Activated T-cell treated with anti-CD3 and anti-CD28 coated beads, Interleukin-2, amount 50 U/mL, for 72 hours (primary cell): ENCODE measurements at regions not wholly inside any gene's neighbourhood (a gene's known extent, or its start where the extent isn't known, plus 50 kb on each side); places are given as distances from the start of the nearest gene placed in this dataset.
"Not testable (repeated sequence)": the region's sequence is repeated elsewhere in the genome, so short reads cannot be mapped to it uniquely, and the experiment has no call there.

Experiments used
- ATAC-seq, 2 donors: fragments of 150-1000 bp; cut with Tn5 transposase; replicated peaks in 1 of 2; 2 replicates each; pipeline ENCODE4 v1.10.0; 2021; ENCODE audit warnings: moderate library complexity in 2 of 2, mild to moderate bottlenecking in 1 of 2
- DNase-seq, 2 donors: peaks; one replicate each; pipeline ENCODE4 v3.0.0; 2021 to 2022; ENCODE audit warnings: mixed read lengths in 1 of 2
- H3K27ac Mint-ChIP-seq: one replicate; pipeline ENCODE4 v1.8.0; 2022; ENCODE audit warnings: mild to moderate bottlenecking, moderate library complexity, mixed read lengths
- H3K27me3 Mint-ChIP-seq: one replicate; pipeline ENCODE4 v1.8.0; 2022; ENCODE audit warnings: low read depth, mixed read lengths
- H3K36me3 Mint-ChIP-seq, 2 donors: one replicate each; pipeline ENCODE4 v1.8.0; 2022; ENCODE audit warnings: mixed read lengths in 2 of 2, mild to moderate bottlenecking in 1 of 2; ENCODE audit not compliant: insufficient read depth in 2 of 2
- H3K4me1 Mint-ChIP-seq: one replicate; pipeline ENCODE4 v1.8.0; 2022; ENCODE audit warnings: low read depth, mixed read lengths
- H3K4me3 Mint-ChIP-seq, 2 donors: one replicate each; pipeline ENCODE4 v1.8.0; 2022; ENCODE audit warnings: mild to moderate bottlenecking in 2 of 2, mixed read lengths in 2 of 2, moderate library complexity in 2 of 2
- H3K9me3 Mint-ChIP-seq, 2 donors: one replicate each; pipeline ENCODE4 v1.8.0; 2022; ENCODE audit warnings: mixed read lengths in 2 of 2

- not testable (repeated sequence) for H3K27ac Mint-ChIP-seq, DNase-seq, H3K4me1 Mint-ChIP-seq, H3K4me3 Mint-ChIP-seq, H3K27me3 Mint-ChIP-seq, ATAC-seq, H3K9me3 Mint-ChIP-seq, H3K36me3 Mint-ChIP-seq
Measured at GRCh38 chr12:58336581-58337242, 395.3 kb downstream of the ATP23 start.

GRCh38 chr12:58337539-58337938 lies 396.2 kb downstream of the ATP23 start:
- not testable (repeated sequence) for H3K27ac Mint-ChIP-seq, H3K9me3 Mint-ChIP-seq, H3K27me3 Mint-ChIP-seq, DNase-seq, H3K4me3 Mint-ChIP-seq, H3K36me3 Mint-ChIP-seq, ATAC-seq, H3K4me1 Mint-ChIP-seq

- Mint-ChIP-seq H3K27ac (no peak overlapping the region), H3K9me3 (no peaks in the 10 kb centered on the region), H3K36me3 (no peaks in the 10 kb centered on the region), H3K27me3 (peaks cover 5% of the 10 kb centered on the region), H3K4me3 (no peak overlapping the region), H3K4me1 (no peaks in the 10 kb centered on the region)
- no peak for DNase-seq
- ATAC-seq = no peak
Measured at GRCh38 chr12:58341791-58342190, 400.4 kb downstream of the ATP23 start.

- Mint-ChIP-seq H3K9me3 (no peaks in the 10 kb centered on the region), H3K27me3 (peaks cover 5% of the 10 kb centered on the region), H3K4me1 (no peaks in the 10 kb centered on the region), H3K4me3 (no peak overlapping the region), H3K36me3 (no peaks in the 10 kb centered on the region), H3K27ac (no peak overlapping the region)
- no peak for ATAC-seq
- DNase-seq = no peak
Measured at GRCh38 chr12:58342736-58343135, 401.4 kb downstream of the ATP23 start.

GRCh38 chr12:58346032-58346632 lies 404.8 kb downstream of the ATP23 start:
- H3K4me3 Mint-ChIP-seq = no peak overlapping the region
- no peaks in the 10 kb centered on the region for H3K4me1 Mint-ChIP-seq
- H3K36me3 Mint-ChIP-seq = no peaks in the 10 kb centered on the region
- ATAC-seq (no peak), DNase-seq (no peak)
- H3K27me3 Mint-ChIP-seq = peaks cover 5% of the 10 kb centered on the region
- no peak overlapping the region for H3K27ac Mint-ChIP-seq
- H3K9me3 Mint-ChIP-seq = no peaks in the 10 kb centered on the region

- H3K4me1 Mint-ChIP-seq = no peaks in the 10 kb centered on the region
- no peaks in the 10 kb centered on the region for H3K9me3 Mint-ChIP-seq
- peaks cover 5% of the 10 kb centered on the region for H3K27me3 Mint-ChIP-seq
- H3K4me3 Mint-ChIP-seq = no peak overlapping the region
- DNase-seq (no peak), ATAC-seq (no peak)
- no peaks in the 10 kb centered on the region for H3K36me3 Mint-ChIP-seq
- H3K27ac Mint-ChIP-seq = no peak overlapping the region
Measured at GRCh38 chr12:58347188-58347587, 405.8 kb downstream of the ATP23 start.

- DNase-seq (no peak), ATAC-seq (no peak)
- Mint-ChIP-seq H3K9me3 (no peaks in the 10 kb centered on the region), H3K4me1 (no peaks in the 10 kb centered on the region), H3K27ac (no peak overlapping the region), H3K4me3 (no peak overlapping the region), H3K27me3 (peaks cover under 1% of the 10 kb centered on the region), H3K36me3 (no peaks in the 10 kb centered on the region)
Measured at GRCh38 chr12:58347691-58348090, 406.3 kb downstream of the ATP23 start.

- Mint-ChIP-seq H3K36me3 (no peaks in the 10 kb centered on the region), H3K9me3 (no peaks in the 10 kb centered on the region), H3K4me3 (no peak overlapping the region), H3K27ac (no peak overlapping the region), H3K27me3 (peaks cover 7% of the 10 kb centered on the region), H3K4me1 (no peaks in the 10 kb centered on the region)
- ATAC-seq (no peak), DNase-seq (no peak)
Measured at GRCh38 chr12:58349161-58349560, 407.8 kb downstream of the ATP23 start.

GRCh38 chr12:58356794-58357193 lies 415.4 kb downstream of the ATP23 start:
- Mint-ChIP-seq H3K9me3 (no peaks in the 10 kb centered on the region), H3K4me3 (no peak overlapping the region), H3K4me1 (no peaks in the 10 kb centered on the region), H3K27me3 (peaks cover 7% of the 10 kb centered on the region), H3K27ac (no peak overlapping the region), H3K36me3 (no peaks in the 10 kb centered on the region)
- no peak for ATAC-seq
- DNase-seq = no peak

GRCh38 chr12:58357511-58357910 lies 416.1 kb downstream of the ATP23 start:
- Mint-ChIP-seq H3K36me3 (no peaks in the 10 kb centered on the region), H3K4me3 (no peak overlapping the region), H3K27me3 (peaks cover 7% of the 10 kb centered on the region), H3K9me3 (no peaks in the 10 kb centered on the region), H3K27ac (no peak overlapping the region), H3K4me1 (no peaks in the 10 kb centered on the region)
- DNase-seq = no peak
- no peak for ATAC-seq

GRCh38 chr12:58358369-58358768 lies 417.0 kb downstream of the ATP23 start:
- Mint-ChIP-seq H3K9me3 (no peaks in the 10 kb centered on the region), H3K27ac (no peak overlapping the region), H3K4me3 (no peak overlapping the region), H3K27me3 (peaks cover 3% of the 10 kb centered on the region), H3K4me1 (no peaks in the 10 kb centered on the region), H3K36me3 (no peaks in the 10 kb centered on the region)
- DNase-seq = no peak
- no peak for ATAC-seq

- Mint-ChIP-seq H3K27ac (no peak overlapping the region), H3K27me3 (no peaks in the 10 kb centered on the region), H3K4me1 (no peaks in the 10 kb centered on the region), H3K36me3 (no peaks in the 10 kb centered on the region), H3K4me3 (no peak overlapping the region), H3K9me3 (no peaks in the 10 kb centered on the region)
- DNase-seq = no peak
- no peak for ATAC-seq
Measured at GRCh38 chr12:58359084-58359483, 417.7 kb downstream of the ATP23 start.

- Mint-ChIP-seq H3K4me1 (no peaks in the 10 kb centered on the region), H3K4me3 (no peak overlapping the region), H3K36me3 (no peaks in the 10 kb centered on the region), H3K27ac (no peak overlapping the region), H3K27me3 (peaks cover 5% of the 10 kb centered on the region), H3K9me3 (no peaks in the 10 kb centered on the region)
- no peak for DNase-seq
- ATAC-seq = no peak
Measured at GRCh38 chr12:58361056-58361455, 419.7 kb downstream of the ATP23 start.

GRCh38 chr12:58363971-58364370 lies 422.6 kb downstream of the ATP23 start:
- DNase-seq (no peak), ATAC-seq (no peak)
- no peaks in the 10 kb centered on the region for H3K9me3 Mint-ChIP-seq
- peaks cover 5% of the 10 kb centered on the region for H3K27me3 Mint-ChIP-seq
- H3K4me3 Mint-ChIP-seq = no peak overlapping the region
- H3K27ac Mint-ChIP-seq = no peak overlapping the region
- no peaks in the 10 kb centered on the region for H3K36me3 Mint-ChIP-seq
- H3K4me1 Mint-ChIP-seq = no peaks in the 10 kb centered on the region
